GM18907 (cell line): ENCODE measurements at regions not wholly inside any gene's neighbourhood (a gene's known extent, or its start where the extent isn't known, plus 50 kb on each side); places are given as distances from the start of the nearest gene placed in this dataset.
"Not testable (repeated sequence)": the region's sequence is repeated elsewhere in the genome, so short reads cannot be mapped to it uniquely, and the experiment has no call there.

Experiments
- ATAC-seq: cut with Tn5 transposase; IDR thresholded peaks from one replicate; pipeline ENCODE4 v1.9.1; 2021; ENCODE audit warnings: mild to moderate bottlenecking, moderate library complexity; ENCODE audit not compliant: unreplicated experiment

- no peak for ATAC-seq
Measured at GRCh38 chr2:150219861-150220260, 267.6 kb downstream of the RND3 start.

GRCh38 chr2:150215041-150215440 lies 272.4 kb downstream of the RND3 start:
- ATAC-seq = no peak

- ATAC-seq = no peak
Measured at GRCh38 chr2:150214626-150215025, 272.8 kb downstream of the RND3 start.

- ATAC-seq = no peak
Measured at GRCh38 chr2:150212722-150213171, 274.7 kb downstream of the RND3 start.

- no peak for ATAC-seq
Measured at GRCh38 chr2:150211164-150211631, 276.3 kb downstream of the RND3 start.

- no peak for ATAC-seq
Measured at GRCh38 chr2:150209746-150210145, 277.7 kb downstream of the RND3 start.

- ATAC-seq = no peak
Measured at GRCh38 chr2:150208689-150209088, 278.8 kb downstream of the RND3 start.

- no peak for ATAC-seq
Measured at GRCh38 chr2:150207979-150208378, 279.5 kb downstream of the RND3 start.

GRCh38 chr2:150204451-150204850 lies 283.0 kb downstream of the RND3 start:
- ATAC-seq = no peak

GRCh38 chr2:150194816-150195215 lies 292.7 kb downstream of the RND3 start:
- ATAC-seq = not testable (repeated sequence)

- no peak for ATAC-seq
Measured at GRCh38 chr2:150192701-150193100, 294.8 kb downstream of the RND3 start.

GRCh38 chr2:150191349-150191748 lies 296.1 kb downstream of the RND3 start:
- ATAC-seq = no peak

- ATAC-seq = no peak
Measured at GRCh38 chr2:150190546-150190945, 296.9 kb downstream of the RND3 start.

- no peak for ATAC-seq
Measured at GRCh38 chr2:150188800-150189199, 298.7 kb downstream of the RND3 start.

- no peak for ATAC-seq
Measured at GRCh38 chr2:150188177-150188576, 299.3 kb downstream of the RND3 start.

GRCh38 chr2:150182566-150183235 lies 304.8 kb downstream of the RND3 start:
- no peak for ATAC-seq

GRCh38 chr2:150178591-150178990 lies 308.9 kb downstream of the RND3 start:
- ATAC-seq = no peak

GRCh38 chr2:150174971-150175421 lies 312.5 kb downstream of the RND3 start:
- no peak for ATAC-seq

- no peak for ATAC-seq
Measured at GRCh38 chr2:150174056-150174805, 313.2 kb downstream of the RND3 start.

GRCh38 chr2:150171065-150171548 lies 316.4 kb downstream of the RND3 start:
- ATAC-seq = no peak

GRCh38 chr2:150169237-150169629 lies 318.2 kb downstream of the RND3 start:
- no peak for ATAC-seq
